ENCODE measurements at regions not wholly inside any gene's neighbourhood (a gene's known extent, or its start where the extent isn't known, plus 50 kb on each side); places are given as distances from the start of the nearest gene placed in this dataset.
"Not testable (repeated sequence)": the region's sequence is repeated elsewhere in the genome, so short reads cannot be mapped to it uniquely, and the experiment has no call there.

- CTCF ChIA-PET: no interaction called here
- POLR2A ChIA-PET: interaction anchor here (0.8 kb wide), 1 partner anchor 131 kb away, joined by 3 read pairs; no protein-coding TSS in a partner anchor
- no peak overlapping the region for H3K27ac Mint-ChIP-seq
- no peak for TF ChIP-seq CTCF (IDR thresholded peaks at IDR 0.05)
- no peaks in the 10 kb centered on the region for H3K4me1 Mint-ChIP-seq (ENCODE audit: low read depth)
- no peaks in the 10 kb centered on the region for H3K9me3 Mint-ChIP-seq
- H3K36me3 Mint-ChIP-seq (ENCODE audit: low read depth): no peaks in the 10 kb centered on the region
- intact Hi-C loops (cut with micrococcal nuclease): no loop called here
- ATAC-seq: no peak
- no peak overlapping the region for H3K4me3 Mint-ChIP-seq
- no peak for DNase-seq
- peaks cover 12% of the 10 kb centered on the region for H3K27me3 Mint-ChIP-seq
Observed at GRCh38 chr11:46178513-46178912, 57.3 kb upstream of the PHF21A start.

GRCh38 chr11:46176421-46176820, 55.2 kb upstream of the PHF21A start:
- no peak overlapping the region for H3K4me3 Mint-ChIP-seq
- ATAC-seq: no peak

GRCh38 chr11:46175401-46176002, 54.2 kb upstream of the PHF21A start:
- ATAC-seq (no peak), DNase-seq (no peak)
- Mint-ChIP-seq H3K4me1 (ENCODE audit: low read depth) (no peaks in the 10 kb centered on the region), H3K27me3 (peaks cover 9% of the 10 kb centered on the region), H3K36me3 (ENCODE audit: low read depth) (no peaks in the 10 kb centered on the region), H3K9me3 (no peaks in the 10 kb centered on the region), H3K27ac (no peak overlapping the region), H3K4me3 (no peak overlapping the region)
- intact Hi-C loops (cut with micrococcal nuclease): no loop called here
- ChIA-PET POLR2A (no interaction called here), CTCF (no interaction called here)
- TF ChIP-seq CTCF (IDR thresholded peaks at IDR 0.05): no peak

More at GRCh38 chr11:46176421-46176820, 55.2 kb upstream of the PHF21A start:
- Mint-ChIP-seq H3K4me1 (ENCODE audit: low read depth) (no peaks in the 10 kb centered on the region), H3K9me3 (no peaks in the 10 kb centered on the region), H3K27ac (no peak overlapping the region), H3K36me3 (ENCODE audit: low read depth) (no peaks in the 10 kb centered on the region), H3K27me3 (peaks cover 11% of the 10 kb centered on the region)
- ChIA-PET CTCF (no interaction called here), POLR2A (no interaction called here)
- DNase-seq: no peak
- TF ChIP-seq CTCF (IDR thresholded peaks at IDR 0.05): no peak
- intact Hi-C loops (cut with micrococcal nuclease): no loop called here

- POLR2A ChIA-PET; H3K4me1 Mint-ChIP-seq (ENCODE audit: low read depth); H3K36me3 Mint-ChIP-seq (ENCODE audit: low read depth); ATAC-seq; H3K27ac Mint-ChIP-seq; H3K9me3 Mint-ChIP-seq; DNase-seq; H3K4me3 Mint-ChIP-seq; intact Hi-C loops (cut with micrococcal nuclease); CTCF ChIA-PET: not testable (repeated sequence)
- H3K27me3 Mint-ChIP-seq: peaks cover 13% of the 10 kb centered on the region
Observed at GRCh38 chr11:46171693-46172092, 50.4 kb upstream of the PHF21A start.

Measured in activated CD8-positive, alpha-beta T cell treated with anti-CD3 and anti-CD28 coated beads for 36 hours (primary cell).